ENCODE measurements at regions not wholly inside any gene's neighbourhood (a gene's known extent, or its start where the extent isn't known, plus 50 kb on each side); places are given as distances from the start of the nearest gene placed in this dataset.
"Not testable (repeated sequence)": the region's sequence is repeated elsewhere in the genome, so short reads cannot be mapped to it uniquely, and the experiment has no call there.

DNA sequence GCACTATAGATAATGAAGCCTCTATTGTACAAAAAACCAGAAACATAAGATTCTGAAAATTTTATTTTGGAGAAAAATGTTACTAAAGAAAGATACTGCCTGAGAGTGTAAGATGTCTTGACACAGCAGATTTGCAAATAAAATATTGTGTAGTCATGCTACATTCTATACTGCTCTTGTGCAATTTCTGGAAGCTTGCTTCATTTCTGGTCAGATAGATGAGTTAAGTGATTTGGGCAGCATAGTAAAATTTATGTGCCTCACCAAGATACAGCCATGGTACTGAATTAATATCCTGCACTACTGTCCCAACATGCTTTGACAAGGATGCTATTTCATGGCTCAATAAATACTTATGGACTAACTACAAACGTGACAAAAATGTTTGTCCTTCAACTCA, 55.1 kb upstream of the STARD13 start:
- DNase-seq, result no peak

- DNase-seq, result no peak
These were observed 56.4 kb upstream of the STARD13 start for GRCh38 chr13:33341861-33342452.

GRCh38 chr13:33345842-33346241, 60.3 kb upstream of the STARD13 start:
- DNase-seq, result no peak

GRCh38 chr13:33347861-33348260, 62.3 kb upstream of the STARD13 start:
- DNase-seq, result no peak

DNA sequence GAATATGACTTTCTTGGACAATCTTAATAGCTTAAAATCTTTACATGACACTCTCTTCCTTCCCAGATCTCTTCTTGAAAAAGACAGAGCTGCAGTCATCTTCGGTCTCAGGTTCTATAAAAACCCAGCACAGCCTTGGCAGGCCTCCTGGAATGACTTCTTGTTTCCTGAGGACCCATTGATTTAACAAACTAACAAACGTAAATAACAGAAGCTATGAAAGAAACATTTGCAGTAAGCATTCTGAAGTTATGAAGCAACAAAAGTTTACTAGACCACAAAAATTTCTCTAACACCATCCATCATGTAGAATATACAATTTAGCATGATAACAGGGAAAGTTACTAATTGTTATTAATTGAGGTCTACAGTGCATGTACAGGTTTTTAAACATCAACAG, 62.8 kb upstream of the STARD13 start:
- DNase-seq, result no peak

GRCh38 chr13:33349288-33349985, 63.9 kb upstream of the STARD13 start:
- DNase-seq, result no peak

DNA sequence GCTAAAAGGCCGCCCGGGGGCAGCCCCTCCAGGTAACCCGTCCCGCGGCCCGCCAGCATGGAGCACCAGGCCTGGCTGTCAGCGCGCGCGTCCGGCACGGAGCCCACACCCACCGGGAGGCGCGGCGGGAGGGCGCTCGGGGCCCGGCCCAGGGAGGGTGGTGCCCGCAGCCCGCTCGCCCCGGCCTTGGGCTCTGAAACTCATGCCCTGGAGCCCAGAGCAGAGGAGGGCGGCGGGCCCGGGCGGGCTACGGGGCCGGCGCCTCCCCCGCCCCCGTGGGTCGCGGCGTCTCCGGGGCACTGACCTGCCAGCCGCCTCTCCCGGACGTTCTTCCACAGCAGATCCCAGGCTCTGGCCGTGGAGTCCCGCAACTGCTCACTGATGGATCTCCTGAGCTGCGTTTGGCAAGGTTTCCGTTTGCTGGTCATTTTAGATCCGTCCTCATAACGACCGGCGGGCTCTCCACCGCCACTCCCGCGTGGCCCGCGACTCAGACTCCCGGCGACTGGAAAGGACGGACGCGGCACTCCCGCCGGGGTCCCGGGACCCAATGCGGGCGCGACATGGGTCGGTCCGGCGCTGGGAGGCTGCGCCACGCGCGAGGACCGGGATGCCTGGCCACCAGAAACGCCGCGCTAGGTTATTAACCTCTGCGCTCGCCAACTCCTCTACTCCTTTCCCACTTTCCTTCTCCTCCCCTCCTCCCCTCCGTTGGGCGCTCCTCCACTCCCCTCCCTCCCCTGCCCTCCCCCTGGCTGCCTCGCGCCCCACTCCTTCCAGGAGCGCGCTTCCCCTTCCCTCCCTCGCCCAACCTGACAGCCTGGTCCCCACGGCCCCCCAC, 64.7 kb upstream of the STARD13 start:
- DNase-seq, result no peak

GRCh38 chr13:33351319-33351718, 65.8 kb upstream of the STARD13 start:
- DNase-seq, result no peak

- DNase-seq, result no peak
These were observed 66.5 kb upstream of the STARD13 start for GRCh38 chr13:33352041-33352440.

DNA sequence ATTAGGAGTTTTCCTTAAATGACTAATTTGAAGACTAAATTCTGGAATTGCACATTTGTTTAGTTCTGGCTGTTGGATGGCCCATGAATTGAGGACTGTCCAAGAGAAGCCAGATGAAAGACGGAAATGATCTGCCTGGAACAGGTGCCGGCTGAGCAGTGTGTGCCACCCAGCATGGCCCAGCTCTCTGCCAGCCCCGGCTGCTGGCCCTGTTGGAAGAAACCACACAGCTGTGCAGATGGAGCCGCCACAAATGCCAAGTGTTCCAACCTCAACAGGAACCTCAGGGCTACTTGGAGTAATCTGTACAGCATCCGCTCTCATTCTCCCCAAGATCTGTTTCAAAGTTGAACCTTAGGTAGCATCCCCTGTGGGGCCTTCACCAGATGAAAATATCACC, 67.0 kb upstream of the STARD13 start:
- no peak for DNase-seq

DNA sequence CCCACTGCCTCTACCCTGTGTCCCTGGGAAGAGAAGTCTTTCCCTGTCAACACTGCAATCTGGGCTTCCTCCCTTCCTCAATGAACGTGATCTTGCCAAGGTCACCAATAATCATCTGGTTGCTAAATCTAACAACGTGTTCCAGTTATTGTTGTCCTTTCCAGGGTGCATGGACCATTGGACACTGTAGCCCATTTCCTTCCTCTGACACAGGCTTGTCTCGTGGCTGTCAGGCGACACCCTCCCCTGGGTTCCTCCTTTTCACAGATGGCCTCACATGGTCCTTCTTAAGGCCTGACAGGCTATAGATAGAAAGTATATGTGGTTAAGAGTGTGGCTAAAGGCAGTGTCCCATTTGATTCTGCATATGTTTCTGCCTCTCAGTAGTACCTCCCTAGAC, 67.7 kb upstream of the STARD13 start:
- DNase-seq, result peak; percentile 68

DNA sequence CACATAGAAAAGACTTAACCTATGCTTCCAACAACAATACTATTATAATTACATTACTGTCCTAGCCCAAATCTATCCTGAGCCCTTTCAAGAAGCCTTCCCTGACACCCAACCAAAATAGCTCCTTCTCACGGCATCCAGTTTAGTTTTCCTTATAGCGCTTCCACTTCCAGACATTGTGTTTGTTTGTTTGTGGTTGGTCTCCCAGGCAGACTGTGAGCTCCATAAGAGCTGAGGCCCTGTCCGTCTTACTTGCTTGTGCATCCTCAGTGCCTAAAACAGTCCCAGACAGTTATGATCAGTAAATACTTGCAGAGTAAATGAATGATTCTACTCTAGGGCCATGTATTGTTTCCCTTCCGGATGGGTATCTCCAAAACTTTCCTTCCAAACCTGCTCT, 68.1 kb upstream of the STARD13 start:
- no peak for DNase-seq

- DNase-seq, result no peak
These were observed 69.8 kb upstream of the STARD13 start for GRCh38 chr13:33355201-33355895.

DNA sequence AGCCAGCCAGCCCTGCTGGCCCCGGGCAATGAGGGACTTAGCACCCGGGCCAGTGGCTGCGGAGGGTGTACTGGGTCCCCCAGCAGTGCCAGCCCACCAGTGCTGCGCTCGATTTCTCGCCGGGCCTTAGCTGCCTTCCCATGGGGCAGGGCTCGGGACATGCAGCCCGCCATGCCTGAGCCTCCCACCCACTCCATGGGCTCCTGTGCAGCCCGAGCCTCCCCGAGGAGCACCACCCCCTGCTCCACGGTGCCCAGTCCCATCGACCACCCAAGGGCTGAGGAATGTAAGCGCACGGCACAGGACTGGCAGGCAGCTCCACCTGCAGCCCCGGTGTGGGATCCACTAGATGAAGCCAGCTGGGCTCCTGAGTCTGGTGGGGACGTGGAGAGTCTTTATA, 72.5 kb upstream of the STARD13 start:
- not testable (repeated sequence) for DNase-seq

DNA sequence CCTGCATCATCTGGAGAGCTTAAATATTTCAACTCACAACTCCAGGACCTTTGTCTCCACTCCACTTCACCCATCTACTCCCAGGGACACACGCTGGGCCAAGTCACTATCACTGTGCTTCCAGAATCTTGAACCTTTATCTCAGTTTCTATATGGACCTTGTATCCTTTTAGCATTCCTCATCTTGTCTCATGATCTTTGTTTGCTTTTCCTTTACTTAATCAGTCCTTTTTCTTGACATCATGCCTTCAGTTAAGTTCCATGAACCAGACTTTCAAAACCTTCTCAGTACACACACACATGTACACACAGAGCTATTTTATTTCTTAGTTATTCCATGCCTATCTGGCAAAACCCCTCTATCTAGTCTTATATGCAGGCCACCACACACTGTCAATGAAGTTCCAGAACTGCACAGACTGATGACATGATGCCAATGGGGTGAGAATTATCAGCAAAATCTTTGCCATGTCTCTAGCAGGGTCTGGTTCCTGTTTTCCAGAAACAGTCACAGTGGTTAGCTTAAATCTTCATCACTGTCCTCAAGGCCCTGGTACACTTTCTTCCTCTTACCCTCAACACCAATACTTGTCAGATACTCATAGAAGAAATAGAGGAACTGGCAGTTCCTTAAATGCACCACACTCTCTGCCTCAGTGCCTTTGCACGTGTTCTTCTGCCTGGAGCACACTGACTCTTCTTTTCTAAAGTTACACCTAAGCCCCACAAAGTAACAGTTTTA, 77.6 kb upstream of the STARD13 start:
- DNase-seq, result peak; percentile 27

GRCh38 chr13:33364192-33364591, 78.6 kb upstream of the STARD13 start:
- DNase-seq, result no peak

DNA sequence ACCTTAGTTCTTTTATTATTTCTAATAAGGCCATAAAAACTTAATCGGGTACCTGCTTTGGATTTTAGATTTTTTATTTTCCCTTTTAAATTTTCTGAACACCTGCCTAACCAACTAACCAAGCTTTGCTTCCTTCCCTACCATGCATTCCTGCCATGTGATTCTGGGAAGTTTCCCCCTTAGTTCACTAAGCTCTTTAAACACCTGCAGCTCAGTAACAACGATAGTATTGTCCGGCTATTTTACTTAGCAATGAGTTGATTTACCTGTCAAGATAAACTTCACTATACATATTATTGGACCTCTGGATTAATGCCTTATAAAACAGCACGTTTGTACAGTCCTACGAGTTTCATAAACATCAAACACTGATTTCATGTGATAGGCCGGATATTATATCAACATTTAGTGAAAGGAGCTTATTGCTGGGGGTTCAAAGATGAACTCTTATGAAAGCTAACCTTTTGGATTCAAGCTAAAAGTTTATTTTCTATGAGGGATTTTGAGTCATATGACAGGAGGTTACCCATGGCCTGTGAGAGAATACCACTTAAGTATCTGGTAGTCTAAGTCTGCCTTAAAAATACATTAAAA, 81.0 kb upstream of the STARD13 start:
- no peak for DNase-seq

DNA sequence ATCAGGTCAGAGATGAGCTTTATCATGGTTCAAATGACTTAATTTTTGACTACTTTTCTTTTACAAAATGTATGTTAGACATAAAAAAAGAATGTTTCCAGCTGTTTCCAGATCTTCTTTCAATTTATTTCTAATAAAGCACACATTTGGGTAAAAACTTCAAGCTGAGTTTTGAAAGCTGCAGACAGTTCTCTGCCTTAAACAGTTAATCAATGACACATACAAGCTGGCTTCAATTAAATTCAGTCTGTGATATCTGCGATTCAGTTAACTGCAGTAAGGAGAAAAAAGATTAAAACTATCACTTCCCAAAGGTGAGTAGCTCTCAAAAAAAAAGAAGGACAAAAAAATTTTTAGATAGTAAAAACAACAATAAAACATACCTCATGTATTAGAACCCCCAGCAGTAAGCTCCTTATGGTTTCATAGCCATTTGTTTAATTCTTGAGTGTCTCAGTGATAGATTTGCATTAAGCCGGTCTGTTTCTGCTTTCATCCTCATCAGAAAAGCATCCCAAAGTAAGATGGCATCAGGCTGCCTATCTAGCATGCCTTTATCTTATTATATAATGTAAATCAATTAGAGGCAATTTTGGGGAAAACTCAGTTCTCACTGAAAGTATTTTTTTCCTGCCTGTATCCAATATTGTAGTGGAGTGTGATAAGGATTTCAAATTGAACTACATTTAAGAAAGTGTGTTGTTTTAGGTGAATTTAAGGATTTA, 81.8 kb upstream of the STARD13 start:
- DNase-seq, result no peak

DNA sequence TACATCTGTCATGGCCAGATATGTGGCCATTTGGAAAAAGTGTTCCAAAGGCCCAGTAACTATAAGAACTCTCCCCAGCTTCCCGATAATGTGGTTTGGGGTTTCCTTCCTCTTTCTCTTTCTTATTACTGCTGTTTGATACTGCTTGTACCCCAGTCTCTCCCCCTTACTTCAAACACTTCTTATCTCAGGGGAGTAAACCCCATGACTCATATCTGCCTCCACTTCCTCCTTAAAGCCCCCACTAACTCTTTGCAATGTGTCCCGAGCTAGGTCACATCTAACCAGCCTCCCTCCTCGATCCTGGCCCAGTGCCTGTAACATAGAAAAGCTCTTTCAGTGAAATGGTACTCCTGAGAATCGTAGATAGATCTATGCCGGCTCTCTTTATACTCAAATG, 82.4 kb upstream of the STARD13 start:
- DNase-seq, result no peak

DNA sequence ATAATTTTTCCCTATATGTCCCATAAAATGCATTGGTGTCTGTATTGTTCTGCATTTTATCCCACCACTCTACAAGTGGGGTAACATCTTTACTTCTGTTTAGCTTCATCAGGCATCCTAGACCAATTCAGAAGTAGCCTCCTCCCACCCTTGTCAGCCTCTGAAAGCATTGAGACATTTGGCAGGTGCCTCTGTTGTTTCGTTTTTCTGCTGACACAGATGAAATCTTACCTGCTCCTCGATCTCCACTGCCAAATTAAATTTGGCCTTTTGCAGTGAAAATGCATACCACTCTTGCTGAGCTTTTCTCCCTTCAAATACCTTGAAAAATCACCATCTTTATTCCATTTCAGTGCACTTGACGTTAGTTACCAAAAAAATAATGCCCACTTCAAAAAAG, 83.5 kb upstream of the STARD13 start:
- DNase-seq, result no peak

GRCh38 chr13:33372251-33372919, 86.8 kb upstream of the STARD13 start:
- DNase-seq, result no peak
